ENCODE measurements at regions not wholly inside any gene's neighbourhood (a gene's known extent, or its start where the extent isn't known, plus 50 kb on each side); places are given as distances from the start of the nearest gene placed in this dataset.

DNA sequence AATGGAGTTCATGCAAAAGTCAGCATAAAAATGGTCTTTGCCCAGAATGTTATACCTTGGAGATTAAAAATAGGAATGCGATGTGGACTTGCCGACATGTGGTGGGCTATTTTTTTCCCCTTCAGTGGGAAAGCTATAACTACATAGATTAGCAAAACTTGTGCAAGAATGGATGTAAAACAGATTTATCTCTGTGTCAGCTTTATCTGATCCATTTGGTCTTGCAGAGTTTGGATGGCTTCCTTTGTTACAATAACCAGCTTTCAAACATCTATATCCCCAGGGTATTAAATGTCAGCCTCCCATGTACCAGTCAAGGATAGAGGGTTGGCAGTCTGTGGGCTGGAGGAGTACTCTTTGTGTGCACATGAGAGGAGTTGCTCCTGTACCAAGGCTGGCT lies 284.9 kb downstream of the TMEM38B start:
- TF ChIP-seq EZH2 (IDR thresholded peaks at IDR 0.05) (no peak), FOXP2 (optimal IDR thresholded peaks at IDR 0.05; ENCODE audit: control extremely low read depth, extremely low read length, insufficient read depth) (no peak), POLR2AphosphoS5 (IDR thresholded peaks at IDR 0.05; ENCODE audit: borderline replicate concordance, low read depth, low read length) (no peak)
- Histone ChIP-seq H3K36me3 (ENCODE audit: insufficient read depth, low read length) (no peaks in the 10 kb centered on the region), H3K27ac (no peak overlapping the region), H3K9me3 (ENCODE audit: low read depth, low read length) (no peaks in the 10 kb centered on the region), H3K9ac (ENCODE audit: insufficient read length) (no peak overlapping the region), H3K4me3 (no peak overlapping the region)
- no peak for DNase-seq (ENCODE audit: low read depth, low spot score)

DNA sequence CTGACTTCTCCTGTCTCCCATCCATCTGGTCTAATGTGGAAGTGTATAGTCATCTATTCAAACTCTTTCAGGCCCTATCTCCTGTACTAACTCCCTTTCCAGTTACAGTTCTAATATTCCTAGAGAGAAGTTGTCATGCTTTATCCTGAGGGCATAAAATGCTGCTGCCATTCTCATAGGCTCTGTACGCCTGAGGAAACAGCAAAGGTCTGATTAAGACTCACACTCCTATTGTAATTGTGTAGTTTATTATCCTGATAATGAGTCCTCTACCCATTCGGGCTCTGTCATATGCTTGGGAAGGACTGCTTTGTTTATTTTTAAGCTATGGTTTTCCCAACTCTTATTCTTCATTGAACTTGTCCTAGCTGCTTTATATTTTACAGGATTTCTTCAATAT lies 290.4 kb downstream of the TMEM38B start:
- Histone ChIP-seq H3K27ac (no peak overlapping the region), H3K4me3 (no peak overlapping the region), H3K36me3 (ENCODE audit: insufficient read depth, low read length) (no peaks in the 10 kb centered on the region), H3K9me3 (ENCODE audit: low read depth, low read length) (no peaks in the 10 kb centered on the region), H3K9ac (ENCODE audit: insufficient read length) (no peak overlapping the region)
- TF ChIP-seq EZH2 (IDR thresholded peaks at IDR 0.05) (no peak), POLR2AphosphoS5 (IDR thresholded peaks at IDR 0.05; ENCODE audit: borderline replicate concordance, low read depth, low read length) (no peak), FOXP2 (optimal IDR thresholded peaks at IDR 0.05; ENCODE audit: control extremely low read depth, extremely low read length, insufficient read depth) (no peak)
- DNase-seq (ENCODE audit: low read depth, low spot score) = no peak

DNA sequence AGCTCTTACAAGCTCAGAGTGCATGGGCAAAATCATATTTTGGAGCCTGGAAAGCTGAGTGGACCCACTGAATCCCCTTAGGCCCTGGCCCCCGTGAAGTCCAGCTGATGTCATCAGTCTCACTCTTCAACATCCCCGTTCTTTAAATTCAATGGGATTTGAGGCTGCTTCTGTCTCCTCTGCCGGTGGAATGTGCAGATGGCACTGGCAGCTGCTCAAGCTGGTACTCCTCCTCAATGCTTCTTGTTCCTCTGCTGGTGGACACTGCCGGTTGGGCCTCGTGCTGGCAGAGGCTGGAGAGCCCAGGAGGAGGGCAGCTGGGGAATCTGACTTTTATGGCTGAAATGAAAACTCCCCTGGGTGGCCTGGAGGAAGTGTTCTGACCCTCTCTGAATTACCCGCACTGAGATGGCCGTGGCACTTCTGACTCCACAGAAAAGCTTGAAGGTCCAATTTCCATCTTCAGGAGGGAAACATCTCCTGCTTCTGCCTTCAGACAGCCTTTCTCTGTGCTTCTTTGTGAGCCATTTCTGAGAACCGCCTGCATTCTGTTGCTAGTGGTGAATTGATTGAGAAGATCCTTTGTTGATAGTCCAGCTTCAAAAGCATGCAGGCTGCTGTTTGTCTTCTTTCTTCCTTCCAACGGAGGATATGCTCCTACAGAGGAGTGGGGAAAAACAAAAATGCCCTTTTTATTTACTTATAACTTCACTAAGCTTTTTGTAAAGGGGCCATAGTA lies 298.9 kb downstream of the TMEM38B start:
- no peaks in the 10 kb centered on the region for H3K36me3 ChIP-seq (ENCODE audit: insufficient read depth, low read length)
- TF ChIP-seq FOXP2 (optimal IDR thresholded peaks at IDR 0.05; ENCODE audit: control extremely low read depth, extremely low read length, insufficient read depth) = no peak
- TF ChIP-seq POLR2AphosphoS5 (IDR thresholded peaks at IDR 0.05; ENCODE audit: borderline replicate concordance, low read depth, low read length) = no peak
- no peak for TF ChIP-seq EZH2 (IDR thresholded peaks at IDR 0.05)
- no peak overlapping the region for H3K4me3 ChIP-seq
- DNase-seq (ENCODE audit: low read depth, low spot score) = no peak
- H3K27ac ChIP-seq = no peak overlapping the region
- no peaks in the 10 kb centered on the region for H3K9me3 ChIP-seq (ENCODE audit: low read depth, low read length)
- no peak overlapping the region for H3K9ac ChIP-seq (ENCODE audit: insufficient read length)

GRCh38 chr9:105993921-105994715 lies 299.8 kb downstream of the TMEM38B start:
- no peaks in the 10 kb centered on the region for H3K9me3 ChIP-seq (ENCODE audit: low read depth, low read length)
- TF ChIP-seq POLR2AphosphoS5 (IDR thresholded peaks at IDR 0.05; ENCODE audit: borderline replicate concordance, low read depth, low read length) (no peak), EZH2 (IDR thresholded peaks at IDR 0.05) (no peak), FOXP2 (optimal IDR thresholded peaks at IDR 0.05; ENCODE audit: control extremely low read depth, extremely low read length, insufficient read depth) (no peak)

DNA sequence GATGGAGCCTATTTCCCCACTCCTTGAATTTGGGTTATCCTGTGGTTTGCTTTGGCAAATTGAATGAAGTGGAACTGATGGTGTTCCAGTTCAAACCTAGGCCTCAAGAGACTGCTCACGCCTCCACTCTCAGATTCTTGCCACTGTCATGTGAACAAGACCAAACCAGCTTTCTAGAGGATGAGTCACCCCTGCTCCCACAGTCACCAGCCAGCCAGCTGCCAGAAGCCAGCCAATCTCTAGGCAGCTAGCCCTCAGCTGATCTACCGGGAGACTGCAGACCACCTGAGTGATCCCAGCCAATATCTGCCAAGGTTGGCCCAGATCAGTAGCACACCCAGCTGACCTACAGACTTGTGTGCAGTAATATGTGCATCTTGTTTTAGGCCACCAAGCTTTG lies 300.6 kb downstream of the TMEM38B start:
- TF ChIP-seq EZH2 (IDR thresholded peaks at IDR 0.05) (no peak), FOXP2 (optimal IDR thresholded peaks at IDR 0.05; ENCODE audit: control extremely low read depth, extremely low read length, insufficient read depth) (no peak), POLR2AphosphoS5 (IDR thresholded peaks at IDR 0.05; ENCODE audit: borderline replicate concordance, low read depth, low read length) (no peak)
- no peak for DNase-seq (ENCODE audit: low read depth, low spot score)
- H3K4me3 ChIP-seq = no peak overlapping the region
- H3K36me3 ChIP-seq (ENCODE audit: insufficient read depth, low read length) = no peaks in the 10 kb centered on the region
- no peak overlapping the region for H3K9ac ChIP-seq (ENCODE audit: insufficient read length)
- H3K9me3 ChIP-seq (ENCODE audit: low read depth, low read length) = no peaks in the 10 kb centered on the region
- H3K27ac ChIP-seq = no peak overlapping the region

More at GRCh38 chr9:105993921-105994715, 299.8 kb downstream of the TMEM38B start:
- Histone ChIP-seq H3K4me3 (no peak overlapping the region), H3K27ac (no peak overlapping the region), H3K36me3 (ENCODE audit: insufficient read depth, low read length) (no peaks in the 10 kb centered on the region), H3K9ac (ENCODE audit: insufficient read length) (no peak overlapping the region)
- no peak for DNase-seq (ENCODE audit: low read depth, low spot score)

- DNase-seq (ENCODE audit: low read depth, low spot score) = no peak
- no peak overlapping the region for H3K9ac ChIP-seq (ENCODE audit: insufficient read length)
- TF ChIP-seq EZH2 (IDR thresholded peaks at IDR 0.05) (no peak), POLR2AphosphoS5 (IDR thresholded peaks at IDR 0.05; ENCODE audit: borderline replicate concordance, low read depth, low read length) (no peak), FOXP2 (optimal IDR thresholded peaks at IDR 0.05; ENCODE audit: control extremely low read depth, extremely low read length, insufficient read depth) (no peak)
- H3K27ac ChIP-seq = no peak overlapping the region
- no peaks in the 10 kb centered on the region for H3K9me3 ChIP-seq (ENCODE audit: low read depth, low read length)
- no peak overlapping the region for H3K4me3 ChIP-seq
- no peaks in the 10 kb centered on the region for H3K36me3 ChIP-seq (ENCODE audit: insufficient read depth, low read length)
Measured at GRCh38 chr9:106017198-106017740, 322.9 kb downstream of the TMEM38B start.

GRCh38 chr9:106019039-106019680 lies 324.8 kb downstream of the TMEM38B start:
- H3K9ac ChIP-seq (ENCODE audit: insufficient read length) = no peak overlapping the region
- no peak for TF ChIP-seq FOXP2 (optimal IDR thresholded peaks at IDR 0.05; ENCODE audit: control extremely low read depth, extremely low read length, insufficient read depth)
- H3K9me3 ChIP-seq (ENCODE audit: low read depth, low read length) = no peaks in the 10 kb centered on the region
- no peaks in the 10 kb centered on the region for H3K36me3 ChIP-seq (ENCODE audit: insufficient read depth, low read length)
- no peak overlapping the region for H3K27ac ChIP-seq
- H3K4me3 ChIP-seq = no peak overlapping the region
- DNase-seq (ENCODE audit: low read depth, low spot score) = no peak

- Histone ChIP-seq H3K4me3 (no peak overlapping the region), H3K9ac (ENCODE audit: insufficient read length) (no peak overlapping the region), H3K36me3 (ENCODE audit: insufficient read depth, low read length) (no peaks in the 10 kb centered on the region), H3K9me3 (ENCODE audit: low read depth, low read length) (no peaks in the 10 kb centered on the region), H3K27ac (no peak overlapping the region)
- DNase-seq (ENCODE audit: low read depth, low spot score) = no peak
- no peak for TF ChIP-seq FOXP2 (optimal IDR thresholded peaks at IDR 0.05; ENCODE audit: control extremely low read depth, extremely low read length, insufficient read depth)
Measured at GRCh38 chr9:106019702-106020101, 325.4 kb downstream of the TMEM38B start.

Data from SK-N-MC (cell line).